ENCODE measurements at regions not wholly inside any gene's neighbourhood (a gene's known extent, or its start where the extent isn't known, plus 50 kb on each side); places are given as distances from the start of the nearest gene placed in this dataset.

DNA sequence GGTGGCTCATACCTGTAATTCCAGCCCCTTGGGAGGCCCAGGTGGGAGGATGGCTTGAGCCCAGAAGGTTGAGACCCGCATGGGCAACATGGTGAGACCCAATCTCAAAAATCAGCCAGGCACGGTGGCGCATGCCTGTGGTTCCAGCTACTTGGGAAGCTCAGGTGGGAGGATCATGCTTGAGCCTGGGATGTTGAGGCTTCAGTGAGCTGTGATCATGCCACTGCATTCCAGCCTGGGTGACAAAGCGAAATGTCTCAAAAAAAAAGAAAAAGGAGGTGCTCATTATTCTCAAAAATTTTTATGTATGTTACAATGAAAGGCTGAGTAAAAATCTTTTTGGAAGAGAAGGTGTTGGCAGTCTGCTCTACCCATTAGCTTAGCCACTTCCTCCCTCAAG, 106.8 kb downstream of the TSN start:
- Histone ChIP-seq H3K4me3 (replicated peaks; ENCODE audit: insufficient read depth, low read length) (no peak overlapping the region), H3K27ac (replicated peaks) (no peak overlapping the region), H3K27me3 (ENCODE audit: insufficient read depth, poor library complexity, severe bottlenecking) (peaks cover 2% of the 10 kb centered on the region)
- TF ChIP-seq, protein P1, sequence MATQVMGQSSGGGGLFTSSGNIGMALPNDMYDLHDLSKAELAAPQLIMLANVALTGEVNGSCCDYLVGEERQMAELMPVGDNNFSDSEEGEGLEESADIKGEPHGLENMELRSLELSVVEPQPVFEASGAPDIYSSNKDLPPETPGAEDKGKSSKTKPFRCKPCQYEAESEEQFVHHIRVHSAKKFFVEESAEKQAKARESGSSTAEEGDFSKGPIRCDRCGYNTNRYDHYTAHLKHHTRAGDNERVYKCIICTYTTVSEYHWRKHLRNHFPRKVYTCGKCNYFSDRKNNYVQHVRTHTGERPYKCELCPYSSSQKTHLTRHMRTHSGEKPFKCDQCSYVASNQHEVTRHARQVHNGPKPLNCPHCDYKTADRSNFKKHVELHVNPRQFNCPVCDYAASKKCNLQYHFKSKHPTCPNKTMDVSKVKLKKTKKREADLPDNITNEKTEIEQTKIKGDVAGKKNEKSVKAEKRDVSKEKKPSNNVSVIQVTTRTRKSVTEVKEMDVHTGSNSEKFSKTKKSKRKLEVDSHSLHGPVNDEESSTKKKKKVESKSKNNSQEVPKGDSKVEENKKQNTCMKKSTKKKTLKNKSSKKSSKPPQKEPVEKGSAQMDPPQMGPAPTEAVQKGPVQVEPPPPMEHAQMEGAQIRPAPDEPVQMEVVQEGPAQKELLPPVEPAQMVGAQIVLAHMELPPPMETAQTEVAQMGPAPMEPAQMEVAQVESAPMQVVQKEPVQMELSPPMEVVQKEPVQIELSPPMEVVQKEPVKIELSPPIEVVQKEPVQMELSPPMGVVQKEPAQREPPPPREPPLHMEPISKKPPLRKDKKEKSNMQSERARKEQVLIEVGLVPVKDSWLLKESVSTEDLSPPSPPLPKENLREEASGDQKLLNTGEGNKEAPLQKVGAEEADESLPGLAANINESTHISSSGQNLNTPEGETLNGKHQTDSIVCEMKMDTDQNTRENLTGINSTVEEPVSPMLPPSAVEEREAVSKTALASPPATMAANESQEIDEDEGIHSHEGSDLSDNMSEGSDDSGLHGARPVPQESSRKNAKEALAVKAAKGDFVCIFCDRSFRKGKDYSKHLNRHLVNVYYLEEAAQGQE (IDR thresholded peaks at IDR 0.05; ENCODE audit: insufficient replicate concordance, low read depth), result no peak
- TF ChIP-seq, protein P2, sequence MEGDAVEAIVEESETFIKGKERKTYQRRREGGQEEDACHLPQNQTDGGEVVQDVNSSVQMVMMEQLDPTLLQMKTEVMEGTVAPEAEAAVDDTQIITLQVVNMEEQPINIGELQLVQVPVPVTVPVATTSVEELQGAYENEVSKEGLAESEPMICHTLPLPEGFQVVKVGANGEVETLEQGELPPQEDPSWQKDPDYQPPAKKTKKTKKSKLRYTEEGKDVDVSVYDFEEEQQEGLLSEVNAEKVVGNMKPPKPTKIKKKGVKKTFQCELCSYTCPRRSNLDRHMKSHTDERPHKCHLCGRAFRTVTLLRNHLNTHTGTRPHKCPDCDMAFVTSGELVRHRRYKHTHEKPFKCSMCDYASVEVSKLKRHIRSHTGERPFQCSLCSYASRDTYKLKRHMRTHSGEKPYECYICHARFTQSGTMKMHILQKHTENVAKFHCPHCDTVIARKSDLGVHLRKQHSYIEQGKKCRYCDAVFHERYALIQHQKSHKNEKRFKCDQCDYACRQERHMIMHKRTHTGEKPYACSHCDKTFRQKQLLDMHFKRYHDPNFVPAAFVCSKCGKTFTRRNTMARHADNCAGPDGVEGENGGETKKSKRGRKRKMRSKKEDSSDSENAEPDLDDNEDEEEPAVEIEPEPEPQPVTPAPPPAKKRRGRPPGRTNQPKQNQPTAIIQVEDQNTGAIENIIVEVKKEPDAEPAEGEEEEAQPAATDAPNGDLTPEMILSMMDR (IDR thresholded peaks at IDR 0.05; ENCODE audit: insufficient read depth, low read length), result no peak
- TF ChIP-seq GABPA (IDR thresholded peaks at IDR 0.05; ENCODE audit: low read depth) (no peak), SPI1 (IDR thresholded peaks at IDR 0.05; ENCODE audit: borderline replicate concordance, low read depth) (no peak), POLR2AphosphoS5 (IDR thresholded peaks at IDR 0.05; ENCODE audit: low read depth) (no peak)
- no peak for DNase-seq (ENCODE audit: low read depth in 1 of 2, low spot score in 1 of 2)

DNA sequence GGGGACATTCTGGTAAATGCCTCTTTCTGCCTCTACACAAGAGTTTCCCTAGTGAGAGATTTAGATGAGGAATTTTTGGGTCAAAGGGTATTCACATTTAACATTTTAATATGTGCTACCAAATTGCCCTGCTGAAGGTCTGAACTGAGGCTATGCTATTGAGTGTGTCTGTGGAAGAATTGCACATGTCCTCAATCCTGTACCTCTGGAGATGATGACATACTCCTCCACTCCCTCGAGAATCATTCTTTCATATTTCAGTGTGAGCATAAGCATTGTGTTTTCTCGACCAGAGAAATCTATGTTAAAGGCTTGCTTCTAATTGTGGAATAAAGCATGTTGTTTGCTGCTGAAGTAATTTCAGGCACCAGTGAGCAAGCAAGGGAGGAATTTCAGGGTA, 110.5 kb downstream of the TSN start:
- H3K27me3 ChIP-seq (ENCODE audit: insufficient read depth, poor library complexity, severe bottlenecking), result no peaks in the 10 kb centered on the region
- no peak overlapping the region for H3K27ac ChIP-seq (replicated peaks)
- no peak overlapping the region for H3K4me3 ChIP-seq (replicated peaks; ENCODE audit: insufficient read depth, low read length)
- no peak for DNase-seq (ENCODE audit: low read depth in 1 of 2, low spot score in 1 of 2)
- TF ChIP-seq, protein P2 (IDR thresholded peaks at IDR 0.05; ENCODE audit: insufficient read depth, low read length), result no peak
- TF ChIP-seq, protein P1 (IDR thresholded peaks at IDR 0.05; ENCODE audit: insufficient replicate concordance, low read depth), result no peak
- no peak for TF ChIP-seq GABPA (IDR thresholded peaks at IDR 0.05; ENCODE audit: low read depth)
- TF ChIP-seq POLR2AphosphoS5 (IDR thresholded peaks at IDR 0.05; ENCODE audit: low read depth), result no peak
- no peak for TF ChIP-seq SPI1 (IDR thresholded peaks at IDR 0.05; ENCODE audit: borderline replicate concordance, low read depth)

DNA sequence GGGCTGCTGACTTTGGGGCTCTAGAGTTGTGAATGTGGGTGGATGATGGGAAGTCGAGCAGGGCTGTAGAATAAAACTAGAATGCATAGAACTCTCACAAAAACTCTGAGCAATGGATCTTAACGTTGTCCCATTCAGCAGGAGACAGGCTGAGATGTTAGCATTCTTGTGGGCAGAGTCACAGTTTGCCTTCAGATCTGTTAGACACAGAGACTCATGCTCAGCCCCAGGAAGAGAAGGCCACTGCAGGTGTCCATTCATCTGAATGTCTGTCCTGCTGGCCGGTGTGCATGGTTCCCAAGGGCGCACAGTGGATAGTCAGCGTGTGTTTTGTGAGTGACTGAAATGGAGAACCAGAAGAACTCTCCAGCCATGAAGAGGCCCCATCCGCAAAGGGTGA, 111.3 kb downstream of the TSN start:
- no peak for DNase-seq (ENCODE audit: low read depth in 1 of 2, low spot score in 1 of 2)
- Histone ChIP-seq H3K27me3 (ENCODE audit: insufficient read depth, poor library complexity, severe bottlenecking) (no peaks in the 10 kb centered on the region), H3K27ac (replicated peaks) (no peak overlapping the region), H3K4me3 (replicated peaks; ENCODE audit: insufficient read depth, low read length) (no peak overlapping the region)
- TF ChIP-seq SPI1 (IDR thresholded peaks at IDR 0.05; ENCODE audit: borderline replicate concordance, low read depth) (no peak), GABPA (IDR thresholded peaks at IDR 0.05; ENCODE audit: low read depth) (no peak), POLR2AphosphoS5 (IDR thresholded peaks at IDR 0.05; ENCODE audit: low read depth) (no peak)
- TF ChIP-seq, protein P1 (IDR thresholded peaks at IDR 0.05; ENCODE audit: insufficient replicate concordance, low read depth), result no peak
- TF ChIP-seq, protein P2 (IDR thresholded peaks at IDR 0.05; ENCODE audit: insufficient read depth, low read length), result no peak

Measured in HL-60 (cell line).